ENCODE measurements at regions not wholly inside any gene's neighbourhood (a gene's known extent, or its start where the extent isn't known, plus 50 kb on each side); places are given as distances from the start of the nearest gene placed in this dataset.

DNA sequence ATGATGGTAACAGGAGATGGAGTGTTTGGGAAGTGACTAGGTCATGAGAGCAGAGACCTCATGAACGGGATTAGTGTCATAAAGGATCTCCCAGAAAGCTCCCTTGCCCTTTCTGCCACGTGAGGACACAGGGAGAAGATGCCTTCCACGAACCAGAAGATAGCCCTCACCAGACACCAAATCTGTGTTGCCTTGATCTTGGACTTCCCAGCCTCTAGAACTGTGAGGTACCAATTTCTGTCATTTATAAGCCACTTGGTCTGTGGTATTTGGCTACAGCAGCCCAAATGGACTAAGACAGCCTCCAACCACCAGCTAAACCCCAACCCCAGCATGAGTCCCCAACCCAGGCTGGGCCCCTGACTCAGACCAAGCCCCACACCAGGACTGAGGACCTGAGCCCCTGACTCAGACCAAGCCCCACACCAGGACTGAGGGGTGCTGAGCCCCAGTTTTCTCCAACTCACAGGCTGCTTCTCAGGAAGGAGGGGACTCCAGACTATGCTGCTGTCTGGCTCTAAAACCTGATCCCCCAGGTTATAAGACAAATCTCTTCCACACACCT lies 54.1 kb downstream of the PTPRS start:
- DNase-seq: no peak
- Histone ChIP-seq H3K36me3 (ENCODE audit: low read depth) (peaks cover 11% of the 10 kb centered on the region; the same call in 1 of the 2 replicates), H3K27ac (no peak overlapping the region), H3K27me3 (replicated peaks; ENCODE audit: insufficient read depth) (no peaks in the 10 kb centered on the region), H3K4me1 (ENCODE audit: insufficient read depth) (no peaks in the 10 kb centered on the region), H4K20me1 (ENCODE audit: insufficient read depth) (no peaks in the 10 kb centered on the region; the same call in 1 of the 2 replicates), H3K9ac (no peak overlapping the region), H3K4me3 (no peak overlapping the region), H3F3A (ENCODE audit: insufficient read depth) (no peaks in the 10 kb centered on the region), H2AFZ (no peak overlapping the region), H3K4me2 (ENCODE audit: unreplicated experiment) (no peak overlapping the region), H3K9me3 (ENCODE audit: low read depth) (no peaks in the 10 kb centered on the region), H3K79me2 (ENCODE audit: insufficient read depth) (peaks cover 46% of the 10 kb centered on the region), H3K9me2 (ENCODE audit: insufficient read depth) (no peaks in the 10 kb centered on the region)
- 93 to 95% methylated on average over 3 of the region's 3 CpGs for WGBS, 2 experiments (ENCODE audit: low coverage in 1 of 2, low lambda C conversion rate in 2 of 2, missing lambda C conversion rate in 2 of 2)
- TF ChIP-seq EZH2phosphoT487 (IDR thresholded peaks at IDR 0.05; ENCODE audit: insufficient read depth, low read depth) (no peak), EZH2 (IDR thresholded peaks at IDR 0.05; ENCODE audit: insufficient read depth, poor library complexity, severe bottlenecking) (no peak)
- in situ Hi-C loops (cut with MboI): no loop called here

DNA sequence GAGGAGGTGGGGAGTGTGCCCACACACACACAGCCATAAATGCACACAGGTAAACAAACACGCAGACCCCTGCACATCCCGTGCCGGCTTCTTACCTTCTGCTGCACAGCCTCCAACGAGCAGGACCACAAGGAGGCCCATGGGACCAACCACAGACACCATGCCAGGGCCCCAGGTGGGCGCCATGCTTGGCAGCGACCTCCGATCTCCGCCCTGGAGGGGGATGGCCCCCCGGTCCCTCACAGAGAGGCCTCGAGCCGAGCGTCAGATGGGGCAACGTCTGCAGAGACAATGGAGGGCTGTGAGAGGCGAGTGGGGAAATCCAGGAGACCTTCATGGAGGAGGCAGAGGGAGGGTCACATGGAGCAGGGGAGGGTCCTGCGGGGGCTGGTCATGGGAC lies 54.7 kb downstream of the PTPRS start:
- H3K79me2 ChIP-seq (ENCODE audit: insufficient read depth): peaks cover 40% of the 10 kb centered on the region
- H3K4me1 ChIP-seq (ENCODE audit: insufficient read depth): no peaks in the 10 kb centered on the region
- no peak overlapping the region for H3K27ac ChIP-seq
- no peak overlapping the region for H3K4me2 ChIP-seq (ENCODE audit: unreplicated experiment)
- H3K4me3 ChIP-seq: no peak overlapping the region
- no peaks in the 10 kb centered on the region; the same call in 1 of the 2 replicates for H4K20me1 ChIP-seq (ENCODE audit: insufficient read depth)
- H2AFZ ChIP-seq: no peak overlapping the region
- H3K27me3 ChIP-seq (replicated peaks; ENCODE audit: insufficient read depth): no peaks in the 10 kb centered on the region
- in situ Hi-C loops (cut with MboI): no loop called here
- 80 to 82% methylated on average over 14 to 15 of the region's 15 CpGs for WGBS, 2 experiments (ENCODE audit: low coverage in 1 of 2, low lambda C conversion rate in 2 of 2, missing lambda C conversion rate in 2 of 2)
- TF ChIP-seq EZH2 (IDR thresholded peaks at IDR 0.05; ENCODE audit: insufficient read depth, poor library complexity, severe bottlenecking) (no peak), EZH2phosphoT487 (IDR thresholded peaks at IDR 0.05; ENCODE audit: insufficient read depth, low read depth) (no peak)
- H3F3A ChIP-seq (ENCODE audit: insufficient read depth): no peaks in the 10 kb centered on the region
- H3K9me2 ChIP-seq (ENCODE audit: insufficient read depth): no peaks in the 10 kb centered on the region
- H3K36me3 ChIP-seq (ENCODE audit: low read depth): peaks cover 11% of the 10 kb centered on the region; the same call in 1 of the 2 replicates
- H3K9me3 ChIP-seq (ENCODE audit: low read depth): no peaks in the 10 kb centered on the region
- no peak overlapping the region for H3K9ac ChIP-seq
- DNase-seq: no peak

DNA sequence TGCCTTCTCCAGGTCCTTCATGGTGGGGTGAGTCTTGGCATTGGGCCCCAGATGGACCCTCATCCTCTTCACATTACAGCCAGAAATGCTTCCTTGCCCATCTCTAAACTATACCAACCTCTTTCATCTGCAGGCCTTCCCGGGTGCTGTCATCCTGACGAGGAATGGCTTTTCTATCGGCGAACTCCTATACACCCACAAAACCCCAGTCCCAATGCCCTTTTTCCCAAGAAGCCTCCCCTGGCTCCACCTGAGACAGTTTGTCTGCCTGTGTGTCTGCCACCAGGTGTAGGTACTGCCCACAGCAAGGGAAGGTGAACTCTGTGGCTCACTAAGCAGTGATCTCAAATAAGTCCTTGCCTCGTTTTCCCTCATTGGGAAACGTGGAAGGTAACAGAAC lies 55.3 kb downstream of the PTPRS start:
- H3K4me3 ChIP-seq: no peak overlapping the region
- no peak overlapping the region for H2AFZ ChIP-seq
- no peak overlapping the region for H3K9ac ChIP-seq
- 89 to 92% methylated on average over 6 of the region's 6 CpGs for WGBS, 2 experiments (ENCODE audit: low coverage in 1 of 2, low lambda C conversion rate in 2 of 2, missing lambda C conversion rate in 2 of 2)
- H3K4me2 ChIP-seq (ENCODE audit: unreplicated experiment): no peak overlapping the region
- H3K27ac ChIP-seq: no peak overlapping the region
- TF ChIP-seq EZH2phosphoT487 (IDR thresholded peaks at IDR 0.05; ENCODE audit: insufficient read depth, low read depth) (no peak), EZH2 (IDR thresholded peaks at IDR 0.05; ENCODE audit: insufficient read depth, poor library complexity, severe bottlenecking) (no peak)
- no peaks in the 10 kb centered on the region for H3F3A ChIP-seq (ENCODE audit: insufficient read depth)
- H3K36me3 ChIP-seq (ENCODE audit: low read depth): peaks cover 11% of the 10 kb centered on the region; the same call in 1 of the 2 replicates
- no peaks in the 10 kb centered on the region for H3K9me3 ChIP-seq (ENCODE audit: low read depth)
- in situ Hi-C loops (cut with MboI): no loop called here
- no peaks in the 10 kb centered on the region; the same call in 1 of the 2 replicates for H4K20me1 ChIP-seq (ENCODE audit: insufficient read depth)
- H3K27me3 ChIP-seq (replicated peaks; ENCODE audit: insufficient read depth): no peaks in the 10 kb centered on the region
- H3K4me1 ChIP-seq (ENCODE audit: insufficient read depth): no peaks in the 10 kb centered on the region
- peaks cover 37% of the 10 kb centered on the region for H3K79me2 ChIP-seq (ENCODE audit: insufficient read depth)
- H3K9me2 ChIP-seq (ENCODE audit: insufficient read depth): no peaks in the 10 kb centered on the region
- no peak for DNase-seq

DNA sequence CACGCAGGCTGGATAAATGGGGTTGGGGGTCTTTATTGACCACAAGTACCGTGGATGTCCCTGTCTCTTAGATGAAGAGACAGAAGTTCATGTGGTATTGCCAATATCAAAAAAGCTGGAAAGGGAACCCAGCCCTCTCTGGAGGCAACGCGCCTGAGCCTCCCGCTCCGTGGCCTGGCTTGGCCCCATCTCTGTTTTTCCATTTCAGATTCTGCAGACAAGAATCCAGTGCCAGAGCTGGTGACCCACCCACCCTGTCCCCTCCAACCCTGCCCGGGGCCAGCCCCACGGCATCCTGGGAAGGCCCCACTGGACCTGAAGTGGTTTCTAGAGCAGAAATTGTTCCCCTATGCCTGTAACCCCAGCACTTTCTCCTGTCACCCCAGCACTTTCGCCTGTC lies 57.7 kb downstream of the PTPRS start:
- TF ChIP-seq EZH2phosphoT487 (IDR thresholded peaks at IDR 0.05; ENCODE audit: insufficient read depth, low read depth): no peak
- no peak for TF ChIP-seq EZH2 (IDR thresholded peaks at IDR 0.05; ENCODE audit: insufficient read depth, poor library complexity, severe bottlenecking)
- H3K27me3 ChIP-seq (replicated peaks; ENCODE audit: insufficient read depth): no peaks in the 10 kb centered on the region
- peaks cover 11% of the 10 kb centered on the region; the same call in 1 of the 2 replicates for H3K36me3 ChIP-seq (ENCODE audit: low read depth)
- H2AFZ ChIP-seq: no peak overlapping the region
- H3K27ac ChIP-seq: no peak overlapping the region
- H3F3A ChIP-seq (ENCODE audit: insufficient read depth): no peaks in the 10 kb centered on the region
- no peak overlapping the region for H3K4me2 ChIP-seq (ENCODE audit: unreplicated experiment)
- DNase-seq: no peak
- H3K4me3 ChIP-seq: no peak overlapping the region
- 57 to 68% methylated on average over 9 of the region's 9 CpGs for WGBS, 2 experiments (ENCODE audit: low coverage in 1 of 2, low lambda C conversion rate in 2 of 2, missing lambda C conversion rate in 2 of 2)
- no peaks in the 10 kb centered on the region for H3K4me1 ChIP-seq (ENCODE audit: insufficient read depth)
- H3K9ac ChIP-seq: no peak overlapping the region
- in situ Hi-C loops (cut with MboI): no loop called here
- no peaks in the 10 kb centered on the region for H4K20me1 ChIP-seq (ENCODE audit: insufficient read depth)
- peaks cover 16% of the 10 kb centered on the region for H3K79me2 ChIP-seq (ENCODE audit: insufficient read depth)
- H3K9me3 ChIP-seq (ENCODE audit: low read depth): no peaks in the 10 kb centered on the region
- H3K9me2 ChIP-seq (ENCODE audit: insufficient read depth): no peaks in the 10 kb centered on the region
